SK-N-SH treated with all-trans-retinoic acid at 6 μM for 48 hours (cell line): ENCODE measurements at regions not wholly inside any gene's neighbourhood (a gene's known extent, or its start where the extent isn't known, plus 50 kb on each side); places are given as distances from the start of the nearest gene placed in this dataset.

Experiments
- ATAC-seq: fragments of 200-7000 bp; cut with Tn5 transposase; 3 replicates; pipeline ENCODE4 v1.9.1; 2020; ENCODE audit warnings: mild to moderate bottlenecking, moderate library complexity
- ARNTL ChIP-seq: fragments of 450-650 bp; formaldehyde crosslinking; IDR thresholded peaks from 2 replicates; pipeline ENCODE4 v1.5.0; 2020; ENCODE audit warnings: low read depth, mild to moderate bottlenecking, moderate library complexity, borderline replicate concordance
- BACH2 ChIP-seq: fragments of 250-450 bp; sonication (Bioruptor Pico); IDR thresholded peaks from 2 replicates; pipeline ENCODE4 v1.9.0; 2021; ENCODE audit warnings: mild to moderate bottlenecking, borderline replicate concordance
- ESRRG ChIP-seq: fragments of 250-450 bp; sonication (Bioruptor Pico); IDR thresholded peaks from 2 replicates; pipeline ENCODE4 v1.6.1; 2021; ENCODE audit warnings: mild to moderate bottlenecking
- GLIS3 ChIP-seq: fragments of 250-450 bp; sonication (Bioruptor Pico); IDR thresholded peaks from 2 replicates; pipeline ENCODE4 v1.5.0; 2020; ENCODE audit warnings: mild to moderate bottlenecking, moderate library complexity
- ISL1 ChIP-seq: fragments of 250-450 bp; sonication (Bioruptor Pico); IDR thresholded peaks from 2 replicates; pipeline ENCODE4 v2.1.2; 2022; ENCODE audit warnings: mild to moderate bottlenecking, moderate library complexity
- OSR1 ChIP-seq: fragments of 250-450 bp; sonication (Bioruptor Pico); IDR thresholded peaks from 2 replicates; pipeline ENCODE4 v1.8.0; 2022; ENCODE audit warnings: moderate library complexity, mild to moderate bottlenecking, inconsistent platforms
- PPARA ChIP-seq: fragments of 250-450 bp; sonication (Bioruptor Pico); IDR thresholded peaks from 2 replicates; pipeline ENCODE4 v1.5.0; 2020; ENCODE audit warnings: mild to moderate bottlenecking, borderline replicate concordance
- RARB ChIP-seq: fragments of 250-450 bp; sonication (Bioruptor Pico); IDR thresholded peaks from 2 replicates; pipeline ENCODE4 v1.8.0; 2021; ENCODE audit warnings: mild to moderate bottlenecking, moderate library complexity
- TOX ChIP-seq: fragments of 250-450 bp; sonication (Bioruptor Pico); IDR thresholded peaks from 2 replicates; pipeline ENCODE4 v1.8.0; 2021; ENCODE audit warnings: mild to moderate bottlenecking, moderate library complexity, borderline replicate concordance
- ZC3H10 ChIP-seq: fragments of 250-450 bp; sonication (Bioruptor Pico); IDR thresholded peaks from 2 replicates; pipeline ENCODE4 v1.5.1; 2021; ENCODE audit warnings: mild to moderate bottlenecking, moderate library complexity
- ZFP3 ChIP-seq: fragments of 250-450 bp; sonication (Bioruptor Pico); IDR thresholded peaks from 2 replicates; pipeline ENCODE4 v1.5.0; 2020; ENCODE audit warnings: mild to moderate bottlenecking, moderate library complexity
- ZFP30 ChIP-seq: fragments of 450-650 bp; formaldehyde crosslinking; IDR thresholded peaks from 2 replicates; pipeline ENCODE4 v1.5.0; 2022; ENCODE audit warnings: mild to moderate bottlenecking, moderate library complexity
- ZNF70 ChIP-seq: fragments of 450-650 bp; formaldehyde crosslinking; IDR thresholded peaks from 2 replicates; pipeline ENCODE4 v1.5.0; 2020; ENCODE audit warnings: mild to moderate bottlenecking, moderate library complexity
- ZNF8 ChIP-seq: fragments of 450-650 bp; formaldehyde crosslinking; IDR thresholded peaks from 2 replicates; pipeline ENCODE4 v1.5.0; 2020; ENCODE audit warnings: mild to moderate bottlenecking, moderate library complexity
- TF ChIP-seq, protein P1 (sequence below): fragments of 250-450 bp; sonication (Bioruptor Pico); IDR thresholded peaks from 2 replicates; pipeline ENCODE4 v1.5.1; 2020; ENCODE audit warnings: low read depth, mild to moderate bottlenecking, moderate library complexity
- TF ChIP-seq, protein P2 (sequence below): fragments of 250-450 bp; sonication (Bioruptor Pico); IDR thresholded peaks from 2 replicates; pipeline ENCODE4 v1.5.0; 2020; ENCODE audit warnings: mild to moderate bottlenecking, moderate library complexity
- TF ChIP-seq, protein P3 (sequence below): fragments of 250-450 bp; sonication (Bioruptor Pico); IDR thresholded peaks from 2 replicates; pipeline ENCODE4 v1.8.0; 2021; ENCODE audit warnings: low read depth, mild to moderate bottlenecking, moderate library complexity, borderline replicate concordance
- TF ChIP-seq, protein P4 (sequence below): fragments of 250-450 bp; sonication (Bioruptor Pico); IDR thresholded peaks from 2 replicates; pipeline ENCODE4 v1.5.1; 2021; ENCODE audit warnings: mild to moderate bottlenecking, moderate library complexity
- TF ChIP-seq, protein P5 (sequence below): fragments of 250-450 bp; sonication (Bioruptor Pico); IDR thresholded peaks from 2 replicates; pipeline ENCODE4 v1.8.0; 2020; ENCODE audit warnings: mild to moderate bottlenecking, moderate library complexity, borderline replicate concordance

DNA sequence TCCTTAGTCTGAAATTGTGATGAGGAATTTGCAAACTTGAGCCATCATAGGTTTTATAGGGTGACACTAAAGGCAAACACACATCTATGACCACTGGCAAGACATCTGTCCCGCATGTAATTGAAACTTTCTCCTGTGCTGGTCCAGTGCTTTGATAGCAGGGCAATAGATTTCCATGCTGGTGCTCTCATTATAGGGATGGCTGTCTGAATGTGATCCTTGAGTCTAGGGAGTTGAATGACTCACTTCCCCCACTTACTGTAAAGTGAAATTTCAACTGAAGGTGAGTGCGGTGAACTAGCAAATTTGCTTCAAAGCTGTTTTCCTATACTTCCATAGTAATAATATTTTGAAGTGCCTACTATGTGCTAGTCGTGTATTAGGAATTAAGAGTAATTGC, 1630.0 kb downstream of the STIM2 start (continued):
- TF ChIP-seq, protein P1, sequence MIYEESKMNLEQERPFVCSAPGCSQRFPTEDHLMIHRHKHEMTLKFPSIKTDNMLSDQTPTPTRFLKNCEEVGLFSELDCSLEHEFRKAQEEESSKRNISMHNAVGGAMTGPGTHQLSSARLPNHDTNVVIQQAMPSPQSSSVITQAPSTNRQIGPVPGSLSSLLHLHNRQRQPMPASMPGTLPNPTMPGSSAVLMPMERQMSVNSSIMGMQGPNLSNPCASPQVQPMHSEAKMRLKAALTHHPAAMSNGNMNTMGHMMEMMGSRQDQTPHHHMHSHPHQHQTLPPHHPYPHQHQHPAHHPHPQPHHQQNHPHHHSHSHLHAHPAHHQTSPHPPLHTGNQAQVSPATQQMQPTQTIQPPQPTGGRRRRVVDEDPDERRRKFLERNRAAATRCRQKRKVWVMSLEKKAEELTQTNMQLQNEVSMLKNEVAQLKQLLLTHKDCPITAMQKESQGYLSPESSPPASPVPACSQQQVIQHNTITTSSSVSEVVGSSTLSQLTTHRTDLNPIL (CRISPR knock-in tag), result no peak
- no peak for TF ChIP-seq ZNF8 (CRISPR knock-in tag)
- TF ChIP-seq PPARA (CRISPR knock-in tag), result no peak

DNA sequence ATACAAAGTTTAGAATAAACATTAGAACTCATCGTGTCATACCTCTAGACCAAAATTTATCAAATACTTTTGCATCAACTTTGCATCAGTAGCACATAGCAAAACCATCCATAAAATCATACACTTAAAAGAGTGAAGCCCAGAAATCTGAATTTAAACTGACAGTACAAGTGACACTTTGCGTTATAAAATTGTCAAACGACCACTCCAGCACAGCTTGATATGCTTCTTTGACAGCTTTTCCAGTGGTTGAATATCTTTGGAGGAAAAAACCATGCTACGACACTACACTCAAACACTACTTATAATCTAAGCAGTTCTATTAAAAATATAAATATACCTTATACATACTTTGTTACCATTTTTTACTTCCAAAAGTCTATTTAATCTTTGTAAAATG, 1644.4 kb downstream of the STIM2 start:
- no peak for TF ChIP-seq BACH2 (CRISPR knock-in tag)
- no peak for TF ChIP-seq ISL1 (CRISPR knock-in tag)
- no peak for TF ChIP-seq OSR1 (CRISPR knock-in tag)
- no peak for TF ChIP-seq GLIS3 (CRISPR knock-in tag)
- TF ChIP-seq, protein P2, sequence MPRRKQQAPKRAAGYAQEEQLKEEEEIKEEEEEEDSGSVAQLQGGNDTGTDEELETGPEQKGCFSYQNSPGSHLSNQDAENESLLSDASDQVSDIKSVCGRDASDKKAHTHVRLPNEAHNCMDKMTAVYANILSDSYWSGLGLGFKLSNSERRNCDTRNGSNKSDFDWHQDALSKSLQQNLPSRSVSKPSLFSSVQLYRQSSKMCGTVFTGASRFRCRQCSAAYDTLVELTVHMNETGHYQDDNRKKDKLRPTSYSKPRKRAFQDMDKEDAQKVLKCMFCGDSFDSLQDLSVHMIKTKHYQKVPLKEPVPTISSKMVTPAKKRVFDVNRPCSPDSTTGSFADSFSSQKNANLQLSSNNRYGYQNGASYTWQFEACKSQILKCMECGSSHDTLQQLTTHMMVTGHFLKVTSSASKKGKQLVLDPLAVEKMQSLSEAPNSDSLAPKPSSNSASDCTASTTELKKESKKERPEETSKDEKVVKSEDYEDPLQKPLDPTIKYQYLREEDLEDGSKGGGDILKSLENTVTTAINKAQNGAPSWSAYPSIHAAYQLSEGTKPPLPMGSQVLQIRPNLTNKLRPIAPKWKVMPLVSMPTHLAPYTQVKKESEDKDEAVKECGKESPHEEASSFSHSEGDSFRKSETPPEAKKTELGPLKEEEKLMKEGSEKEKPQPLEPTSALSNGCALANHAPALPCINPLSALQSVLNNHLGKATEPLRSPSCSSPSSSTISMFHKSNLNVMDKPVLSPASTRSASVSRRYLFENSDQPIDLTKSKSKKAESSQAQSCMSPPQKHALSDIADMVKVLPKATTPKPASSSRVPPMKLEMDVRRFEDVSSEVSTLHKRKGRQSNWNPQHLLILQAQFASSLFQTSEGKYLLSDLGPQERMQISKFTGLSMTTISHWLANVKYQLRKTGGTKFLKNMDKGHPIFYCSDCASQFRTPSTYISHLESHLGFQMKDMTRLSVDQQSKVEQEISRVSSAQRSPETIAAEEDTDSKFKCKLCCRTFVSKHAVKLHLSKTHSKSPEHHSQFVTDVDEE, result no peak
- TF ChIP-seq, protein P3, sequence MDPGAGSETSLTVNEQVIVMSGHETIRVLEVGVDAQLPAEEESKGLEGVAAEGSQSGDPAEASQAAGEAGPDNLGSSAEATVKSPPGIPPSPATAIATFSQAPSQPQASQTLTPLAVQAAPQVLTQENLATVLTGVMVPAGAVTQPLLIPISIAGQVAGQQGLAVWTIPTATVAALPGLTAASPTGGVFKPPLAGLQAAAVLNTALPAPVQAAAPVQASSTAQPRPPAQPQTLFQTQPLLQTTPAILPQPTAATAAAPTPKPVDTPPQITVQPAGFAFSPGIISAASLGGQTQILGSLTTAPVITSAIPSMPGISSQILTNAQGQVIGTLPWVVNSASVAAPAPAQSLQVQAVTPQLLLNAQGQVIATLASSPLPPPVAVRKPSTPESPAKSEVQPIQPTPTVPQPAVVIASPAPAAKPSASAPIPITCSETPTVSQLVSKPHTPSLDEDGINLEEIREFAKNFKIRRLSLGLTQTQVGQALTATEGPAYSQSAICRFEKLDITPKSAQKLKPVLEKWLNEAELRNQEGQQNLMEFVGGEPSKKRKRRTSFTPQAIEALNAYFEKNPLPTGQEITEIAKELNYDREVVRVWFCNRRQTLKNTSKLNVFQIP (CRISPR knock-in tag), result no peak
- no peak for TF ChIP-seq RARB (CRISPR knock-in tag)
- no peak for TF ChIP-seq ZFP3 (CRISPR knock-in tag)
- TF ChIP-seq PPARA (CRISPR knock-in tag), result no peak
- no peak for TF ChIP-seq ZNF8 (CRISPR knock-in tag)
- TF ChIP-seq, protein P1 (CRISPR knock-in tag), result no peak
- no peak for TF ChIP-seq ESRRG
- TF ChIP-seq, protein P4, sequence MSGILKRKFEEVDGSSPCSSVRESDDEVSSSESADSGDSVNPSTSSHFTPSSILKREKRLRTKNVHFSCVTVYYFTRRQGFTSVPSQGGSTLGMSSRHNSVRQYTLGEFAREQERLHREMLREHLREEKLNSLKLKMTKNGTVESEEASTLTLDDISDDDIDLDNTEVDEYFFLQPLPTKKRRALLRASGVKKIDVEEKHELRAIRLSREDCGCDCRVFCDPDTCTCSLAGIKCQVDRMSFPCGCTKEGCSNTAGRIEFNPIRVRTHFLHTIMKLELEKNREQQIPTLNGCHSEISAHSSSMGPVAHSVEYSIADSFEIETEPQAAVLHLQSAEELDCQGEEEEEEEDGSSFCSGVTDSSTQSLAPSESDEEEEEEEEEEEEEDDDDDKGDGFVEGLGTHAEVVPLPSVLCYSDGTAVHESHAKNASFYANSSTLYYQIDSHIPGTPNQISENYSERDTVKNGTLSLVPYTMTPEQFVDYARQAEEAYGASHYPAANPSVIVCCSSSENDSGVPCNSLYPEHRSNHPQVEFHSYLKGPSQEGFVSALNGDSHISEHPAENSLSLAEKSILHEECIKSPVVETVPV, result no peak
- no peak for TF ChIP-seq ZFP30 (CRISPR knock-in tag)
- no peak for TF ChIP-seq TOX (CRISPR knock-in tag)
- no peak for TF ChIP-seq ZC3H10 (CRISPR knock-in tag)
- TF ChIP-seq, protein P5, sequence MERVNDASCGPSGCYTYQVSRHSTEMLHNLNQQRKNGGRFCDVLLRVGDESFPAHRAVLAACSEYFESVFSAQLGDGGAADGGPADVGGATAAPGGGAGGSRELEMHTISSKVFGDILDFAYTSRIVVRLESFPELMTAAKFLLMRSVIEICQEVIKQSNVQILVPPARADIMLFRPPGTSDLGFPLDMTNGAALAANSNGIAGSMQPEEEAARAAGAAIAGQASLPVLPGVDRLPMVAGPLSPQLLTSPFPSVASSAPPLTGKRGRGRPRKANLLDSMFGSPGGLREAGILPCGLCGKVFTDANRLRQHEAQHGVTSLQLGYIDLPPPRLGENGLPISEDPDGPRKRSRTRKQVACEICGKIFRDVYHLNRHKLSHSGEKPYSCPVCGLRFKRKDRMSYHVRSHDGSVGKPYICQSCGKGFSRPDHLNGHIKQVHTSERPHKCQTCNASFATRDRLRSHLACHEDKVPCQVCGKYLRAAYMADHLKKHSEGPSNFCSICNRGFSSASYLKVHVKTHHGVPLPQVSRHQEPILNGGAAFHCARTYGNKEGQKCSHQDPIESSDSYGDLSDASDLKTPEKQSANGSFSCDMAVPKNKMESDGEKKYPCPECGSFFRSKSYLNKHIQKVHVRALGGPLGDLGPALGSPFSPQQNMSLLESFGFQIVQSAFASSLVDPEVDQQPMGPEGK (CRISPR knock-in tag), result no peak
- TF ChIP-seq ARNTL (CRISPR knock-in tag), result no peak
- TF ChIP-seq ZNF70 (CRISPR knock-in tag), result no peak
- no peak for ATAC-seq

DNA sequence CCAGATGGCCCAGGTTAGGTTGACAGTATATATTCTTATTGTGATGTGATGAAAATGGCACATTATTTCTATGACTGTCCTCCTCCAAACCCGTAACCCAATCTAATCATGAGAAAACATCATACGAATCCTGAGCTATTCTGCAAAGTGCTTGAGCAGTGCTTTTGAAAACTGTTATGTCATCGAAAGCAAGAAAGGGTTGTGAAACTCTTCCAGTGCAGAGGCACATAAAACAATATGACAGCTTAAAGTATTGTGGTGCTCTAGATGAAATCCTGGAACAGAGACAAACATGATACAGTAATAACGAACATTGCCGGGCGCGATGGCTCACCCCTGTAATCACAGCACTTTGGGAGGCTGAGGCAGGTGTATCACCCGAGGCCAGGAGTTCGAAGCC, 1648.0 kb downstream of the STIM2 start:
- no peak for ATAC-seq
- TF ChIP-seq, protein P3 (CRISPR knock-in tag), result no peak
- TF ChIP-seq ZFP3 (CRISPR knock-in tag) (no peak), BACH2 (CRISPR knock-in tag) (no peak), ISL1 (CRISPR knock-in tag) (no peak), RARB (CRISPR knock-in tag) (no peak), GLIS3 (CRISPR knock-in tag) (no peak), ARNTL (CRISPR knock-in tag) (no peak), ZNF70 (CRISPR knock-in tag) (no peak), ESRRG (no peak)
- TF ChIP-seq, protein P1 (CRISPR knock-in tag), result no peak
- TF ChIP-seq, protein P2, result no peak
